ENCODE measurements at regions not wholly inside any gene's neighbourhood (a gene's known extent, or its start where the extent isn't known, plus 50 kb on each side); places are given as distances from the start of the nearest gene placed in this dataset.

- CTCF ChIA-PET: no interaction called here
Measured at GRCh38 chr6:21505574-21505990, 88.0 kb upstream of the SOX4 start.

GRCh38 chr6:21506126-21506525 lies 87.4 kb upstream of the SOX4 start:
- no peak overlapping the region for H3K4me3 ChIP-seq (ENCODE audit: low read length)
- H3K4me1 ChIP-seq (ENCODE audit: insufficient read depth, low read length): no peaks in the 10 kb centered on the region
- CTCF ChIA-PET: no interaction called here
- ATAC-seq (ENCODE audit: poor library complexity) (no peak), DNase-seq (no peak)
- H3K27ac ChIP-seq (ENCODE audit: low read depth in 1 of 2, low read length in 2 of 2): no peak overlapping the region
- Mint-ChIP-seq H3K4me3 (no peak overlapping the region), H3K4me1 (ENCODE audit: low read depth) (no peaks in the 10 kb centered on the region), H3K27ac (no peak overlapping the region), H3K9me3 (peaks cover 2% of the 10 kb centered on the region), H3K27me3 (no peaks in the 10 kb centered on the region), H3K36me3 (ENCODE audit: low read depth) (no peaks in the 10 kb centered on the region)
- intact Hi-C loops (cut with DNase I, micrococcal nuclease): no loop called here
- H3K36me3 ChIP-seq (ENCODE audit: insufficient read depth, low read length): no peaks in the 10 kb centered on the region
- H3K27me3 ChIP-seq (ENCODE audit: control insufficient read depth in 1 of 2, insufficient read depth in 2 of 2, low read length in 2 of 2): no peaks in the 10 kb centered on the region
- POLR2A ChIA-PET: no interaction called here
- peaks cover 0 to 3% of the 10 kb centered on the region in 2 experiments for H3K9me3 ChIP-seq (ENCODE audit: control insufficient read depth in 1 of 2, insufficient read depth in 1 of 2, low read length in 2 of 2)
- TF ChIP-seq, protein P1, sequence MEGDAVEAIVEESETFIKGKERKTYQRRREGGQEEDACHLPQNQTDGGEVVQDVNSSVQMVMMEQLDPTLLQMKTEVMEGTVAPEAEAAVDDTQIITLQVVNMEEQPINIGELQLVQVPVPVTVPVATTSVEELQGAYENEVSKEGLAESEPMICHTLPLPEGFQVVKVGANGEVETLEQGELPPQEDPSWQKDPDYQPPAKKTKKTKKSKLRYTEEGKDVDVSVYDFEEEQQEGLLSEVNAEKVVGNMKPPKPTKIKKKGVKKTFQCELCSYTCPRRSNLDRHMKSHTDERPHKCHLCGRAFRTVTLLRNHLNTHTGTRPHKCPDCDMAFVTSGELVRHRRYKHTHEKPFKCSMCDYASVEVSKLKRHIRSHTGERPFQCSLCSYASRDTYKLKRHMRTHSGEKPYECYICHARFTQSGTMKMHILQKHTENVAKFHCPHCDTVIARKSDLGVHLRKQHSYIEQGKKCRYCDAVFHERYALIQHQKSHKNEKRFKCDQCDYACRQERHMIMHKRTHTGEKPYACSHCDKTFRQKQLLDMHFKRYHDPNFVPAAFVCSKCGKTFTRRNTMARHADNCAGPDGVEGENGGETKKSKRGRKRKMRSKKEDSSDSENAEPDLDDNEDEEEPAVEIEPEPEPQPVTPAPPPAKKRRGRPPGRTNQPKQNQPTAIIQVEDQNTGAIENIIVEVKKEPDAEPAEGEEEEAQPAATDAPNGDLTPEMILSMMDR (IDR thresholded peaks at IDR 0.05): no peak

More at GRCh38 chr6:21505574-21505990, 88.0 kb upstream of the SOX4 start:
- H3K4me1 ChIP-seq (ENCODE audit: insufficient read depth, low read length): no peaks in the 10 kb centered on the region
- no peaks in the 10 kb centered on the region for H3K27me3 ChIP-seq (ENCODE audit: control insufficient read depth in 1 of 2, insufficient read depth in 2 of 2, low read length in 2 of 2)
- peaks cover 0 to 3% of the 10 kb centered on the region in 2 experiments for H3K9me3 ChIP-seq (ENCODE audit: control insufficient read depth in 1 of 2, insufficient read depth in 1 of 2, low read length in 2 of 2)
- H3K4me1 Mint-ChIP-seq (ENCODE audit: low read depth): no peaks in the 10 kb centered on the region
- H3K27me3 Mint-ChIP-seq: no peaks in the 10 kb centered on the region
- POLR2A ChIA-PET: no interaction called here
- H3K9me3 Mint-ChIP-seq: peaks cover 2% of the 10 kb centered on the region
- H3K4me3 Mint-ChIP-seq: no peak overlapping the region
- intact Hi-C loops (cut with DNase I, micrococcal nuclease): no loop called here
- ATAC-seq (ENCODE audit: poor library complexity): no peak
- H3K36me3 ChIP-seq (ENCODE audit: insufficient read depth, low read length): no peaks in the 10 kb centered on the region
- TF ChIP-seq, protein P1 (IDR thresholded peaks at IDR 0.05): no peak
- H3K27ac Mint-ChIP-seq: no peak overlapping the region
- no peaks in the 10 kb centered on the region for H3K36me3 Mint-ChIP-seq (ENCODE audit: low read depth)
- H3K4me3 ChIP-seq (ENCODE audit: low read length): no peak overlapping the region
- no peak overlapping the region for H3K27ac ChIP-seq (ENCODE audit: low read depth in 1 of 2, low read length in 2 of 2)
- no peak for DNase-seq

DNA sequence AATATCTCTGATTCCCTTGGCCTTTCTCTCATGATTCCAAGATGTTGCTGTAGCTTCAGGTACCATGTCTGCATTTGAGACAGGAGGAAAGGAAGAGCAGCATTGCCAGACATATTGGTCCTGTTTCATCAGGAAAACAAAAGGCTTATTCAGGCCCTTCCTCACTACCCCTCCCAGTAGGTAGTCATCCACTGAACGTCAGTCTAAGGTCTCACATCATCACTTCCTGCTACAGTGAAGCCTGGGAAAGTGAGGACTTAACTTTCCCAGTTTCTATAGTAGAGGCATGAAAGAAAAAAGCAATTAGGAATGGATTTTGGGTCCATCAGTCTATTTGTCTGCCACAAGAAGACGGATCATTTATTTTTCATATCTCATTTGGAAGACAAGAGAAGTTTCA lies 85.7 kb upstream of the SOX4 start:
- Mint-ChIP-seq H3K9me3 (peaks cover 2% of the 10 kb centered on the region), H3K36me3 (ENCODE audit: low read depth) (no peaks in the 10 kb centered on the region), H3K4me1 (ENCODE audit: low read depth) (no peaks in the 10 kb centered on the region), H3K4me3 (no peak overlapping the region), H3K27ac (no peak overlapping the region), H3K27me3 (no peaks in the 10 kb centered on the region)
- ATAC-seq (ENCODE audit: poor library complexity) (no peak), DNase-seq (no peak)
- no peak overlapping the region for H3K4me3 ChIP-seq (ENCODE audit: low read length)
- peaks cover 0 to 3% of the 10 kb centered on the region in 2 experiments for H3K9me3 ChIP-seq (ENCODE audit: control insufficient read depth in 1 of 2, insufficient read depth in 1 of 2, low read length in 2 of 2)
- TF ChIP-seq, protein P1 (IDR thresholded peaks at IDR 0.05): no peak
- H3K4me1 ChIP-seq (ENCODE audit: insufficient read depth, low read length): no peaks in the 10 kb centered on the region
- intact Hi-C loops (cut with DNase I, micrococcal nuclease): no loop called here
- H3K27ac ChIP-seq (ENCODE audit: low read depth in 1 of 2, low read length in 2 of 2): no peak overlapping the region
- CTCF ChIA-PET: no interaction called here
- POLR2A ChIA-PET: no interaction called here
- no peaks in the 10 kb centered on the region for H3K36me3 ChIP-seq (ENCODE audit: insufficient read depth, low read length)
- H3K27me3 ChIP-seq (ENCODE audit: control insufficient read depth in 1 of 2, insufficient read depth in 2 of 2, low read length in 2 of 2): no peaks in the 10 kb centered on the region

Measured in CD4-positive, alpha-beta T cell (primary cell).